OCI-LY7 (cell line): ENCODE measurements at regions not wholly inside any gene's neighbourhood (a gene's known extent, or its start where the extent isn't known, plus 50 kb on each side); places are given as distances from the start of the nearest gene placed in this dataset.

Source experiments
- EZH2phosphoT487 ChIP-seq: fragments of 200-600 bp; sonication (generic); IDR thresholded peaks from 2 replicates; pipeline ENCODE4 v1.6.1; 2018; ENCODE audit warnings: low read depth, borderline replicate concordance, mild to moderate bottlenecking, mixed run types, antibody characterized with exemption, low read length, moderate library complexity, mixed read lengths
- TF ChIP-seq, protein P1 (sequence below): fragments of 200-600 bp; sonication (generic); conservative IDR thresholded peaks from 2 replicates; pipeline ENCODE4 v1.5.1; 2014; ENCODE audit warnings: mild to moderate bottlenecking, antibody characterized with exemption, low read length, moderate library complexity, mixed read lengths

DNA sequence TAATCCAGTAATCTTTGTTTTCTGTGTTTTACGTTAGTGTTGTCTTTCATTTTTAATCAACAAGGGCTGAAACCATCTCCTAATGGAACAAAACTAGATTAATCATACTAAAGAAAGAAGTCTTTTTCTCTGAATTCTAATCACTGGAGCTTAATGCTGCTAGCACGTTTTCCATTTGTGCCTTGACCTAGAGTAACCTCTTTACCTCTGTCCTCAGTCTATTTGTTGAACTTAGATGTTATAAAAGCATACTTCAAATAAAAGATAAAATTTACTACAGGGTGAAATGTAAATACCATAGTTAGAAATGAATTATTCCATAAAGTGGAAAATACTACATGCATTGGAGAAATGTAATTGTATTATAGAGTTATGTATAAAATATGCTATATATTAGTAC is 207.1 kb downstream of the NKX6-1 start:
- TF ChIP-seq, protein P1, sequence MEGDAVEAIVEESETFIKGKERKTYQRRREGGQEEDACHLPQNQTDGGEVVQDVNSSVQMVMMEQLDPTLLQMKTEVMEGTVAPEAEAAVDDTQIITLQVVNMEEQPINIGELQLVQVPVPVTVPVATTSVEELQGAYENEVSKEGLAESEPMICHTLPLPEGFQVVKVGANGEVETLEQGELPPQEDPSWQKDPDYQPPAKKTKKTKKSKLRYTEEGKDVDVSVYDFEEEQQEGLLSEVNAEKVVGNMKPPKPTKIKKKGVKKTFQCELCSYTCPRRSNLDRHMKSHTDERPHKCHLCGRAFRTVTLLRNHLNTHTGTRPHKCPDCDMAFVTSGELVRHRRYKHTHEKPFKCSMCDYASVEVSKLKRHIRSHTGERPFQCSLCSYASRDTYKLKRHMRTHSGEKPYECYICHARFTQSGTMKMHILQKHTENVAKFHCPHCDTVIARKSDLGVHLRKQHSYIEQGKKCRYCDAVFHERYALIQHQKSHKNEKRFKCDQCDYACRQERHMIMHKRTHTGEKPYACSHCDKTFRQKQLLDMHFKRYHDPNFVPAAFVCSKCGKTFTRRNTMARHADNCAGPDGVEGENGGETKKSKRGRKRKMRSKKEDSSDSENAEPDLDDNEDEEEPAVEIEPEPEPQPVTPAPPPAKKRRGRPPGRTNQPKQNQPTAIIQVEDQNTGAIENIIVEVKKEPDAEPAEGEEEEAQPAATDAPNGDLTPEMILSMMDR = no peak
- no peak for TF ChIP-seq EZH2phosphoT487
